GM19455 (cell line): ENCODE measurements at regions not wholly inside any gene's neighbourhood (a gene's known extent, or its start where the extent isn't known, plus 50 kb on each side); places are given as distances from the start of the nearest gene placed in this dataset.

Experiments used
- ATAC-seq: cut with Tn5 transposase; IDR thresholded peaks from one replicate; pipeline ENCODE4 v1.9.1; 2021; ENCODE audit not compliant: unreplicated experiment

DNA sequence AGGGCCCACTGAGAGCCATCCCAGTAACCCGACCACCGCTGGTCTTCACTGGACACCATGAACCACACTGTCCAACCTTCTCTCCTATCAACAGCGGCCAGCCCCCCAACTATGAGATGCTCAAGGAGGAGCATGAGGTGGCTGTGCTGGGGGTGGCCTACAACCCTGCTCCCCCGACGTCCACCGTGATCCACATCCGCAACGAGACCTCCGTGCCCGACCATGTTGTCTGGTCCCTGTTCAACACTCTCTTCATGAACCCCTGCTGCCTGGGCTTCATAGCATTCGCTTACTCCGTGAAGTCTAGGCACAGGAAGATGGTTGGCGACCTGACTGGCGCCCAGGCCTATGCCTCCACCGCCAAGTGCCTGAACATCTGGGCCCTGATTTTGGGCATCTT lies 423.8 kb upstream of the EPHA5 start:
- ATAC-seq, result no peak

DNA sequence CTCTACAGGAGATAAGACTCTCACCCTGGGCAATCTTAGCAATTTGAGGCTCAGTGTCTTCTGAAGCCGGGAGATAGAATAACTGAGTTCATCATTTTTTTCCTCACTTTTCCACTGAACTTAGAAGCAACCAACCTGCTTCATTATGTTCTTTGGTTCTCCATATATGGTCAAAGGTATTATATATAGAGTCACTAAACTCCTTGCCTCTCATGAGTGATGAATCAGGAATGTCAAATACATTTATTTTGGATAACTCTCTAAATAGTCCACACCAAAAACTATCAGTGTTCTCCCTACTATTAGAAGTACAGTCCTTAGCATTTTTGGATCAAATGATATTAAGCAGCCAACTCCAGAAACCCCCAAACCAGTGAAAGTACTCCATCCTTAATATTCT lies 421.5 kb upstream of the EPHA5 start:
- ATAC-seq, result no peak

DNA sequence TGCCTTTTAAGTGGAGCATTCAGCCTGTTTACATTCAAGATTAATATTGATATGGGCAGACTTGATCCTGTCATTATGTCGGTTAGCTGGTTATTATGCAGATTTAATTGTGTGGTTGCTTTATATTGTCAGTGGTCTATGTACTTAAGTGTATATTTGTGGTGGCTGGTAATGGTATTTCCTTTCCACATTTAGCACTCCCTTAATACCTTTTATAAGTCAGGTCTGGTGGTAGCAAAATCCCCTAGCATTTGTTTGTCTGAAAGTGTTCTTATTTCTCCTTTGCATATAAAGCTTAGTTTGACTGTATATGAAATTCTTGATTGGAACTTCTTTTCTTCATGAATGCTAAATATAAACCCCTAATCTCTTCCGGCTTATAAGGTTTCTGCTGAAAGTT lies 403.7 kb upstream of the EPHA5 start:
- no peak for ATAC-seq

DNA sequence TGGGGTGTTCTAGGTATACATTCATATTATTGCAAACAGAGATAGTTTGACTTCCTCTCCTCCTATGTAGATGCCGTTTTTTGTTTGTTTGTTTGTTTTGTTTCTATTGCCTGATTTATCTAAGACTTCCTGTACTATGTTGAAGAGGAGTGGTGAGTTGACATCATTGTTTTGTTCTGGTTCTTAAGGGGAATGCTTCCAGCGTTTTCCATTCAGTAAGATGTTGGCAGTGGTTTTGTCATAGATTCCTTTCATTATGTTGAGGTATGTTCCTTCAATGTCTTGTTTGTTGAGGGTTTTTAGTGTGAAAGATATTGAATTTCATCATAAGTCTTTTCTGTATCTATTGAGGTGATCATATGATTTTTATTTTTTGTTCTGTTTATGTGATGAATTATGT lies 401.6 kb upstream of the EPHA5 start:
- no peak for ATAC-seq

- ATAC-seq, result no peak
These were observed 392.6 kb upstream of the EPHA5 start for GRCh38 chr4:66062921-66063320.

DNA sequence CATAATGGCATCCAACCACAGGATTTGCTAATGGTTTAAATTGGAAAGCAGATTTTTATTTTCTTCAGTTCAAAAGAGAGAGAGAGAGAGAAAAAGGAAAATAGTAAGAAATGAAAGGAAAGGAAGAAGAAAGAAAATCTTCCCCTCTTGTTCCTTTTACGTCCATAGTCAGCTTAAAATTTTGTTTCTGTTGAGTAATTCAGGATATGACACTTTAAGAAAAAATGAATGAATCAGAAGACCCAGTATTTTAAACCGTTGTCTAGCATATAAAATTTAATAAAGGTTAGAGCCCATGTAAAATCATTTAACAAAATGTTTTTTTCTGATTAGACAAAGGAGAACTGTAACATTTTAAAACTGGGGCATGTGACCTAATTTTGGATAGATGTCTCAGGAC lies 391.8 kb upstream of the EPHA5 start:
- no peak for ATAC-seq

- ATAC-seq, result no peak
These were observed 389.3 kb upstream of the EPHA5 start for GRCh38 chr4:66059556-66059955.

DNA sequence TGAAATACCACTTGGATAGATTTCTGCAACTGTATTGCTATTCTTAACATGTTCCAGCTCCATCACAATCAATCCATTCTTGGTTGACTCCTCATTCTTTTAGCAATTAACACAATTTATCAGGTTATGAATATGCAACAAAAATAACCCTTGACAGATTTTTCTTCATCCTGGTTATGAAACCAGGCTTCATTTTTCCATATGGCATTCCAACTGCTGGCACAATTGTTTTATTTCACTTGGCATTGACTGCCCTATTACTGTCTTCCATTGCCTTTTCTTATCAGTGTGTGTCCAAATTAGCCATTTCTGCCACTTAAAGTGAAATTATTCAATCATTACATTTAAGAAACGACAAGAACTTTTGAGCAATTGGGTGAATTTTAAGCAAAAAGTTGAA lies 388.8 kb upstream of the EPHA5 start:
- no peak for ATAC-seq

GRCh38 chr4:66055999-66056398 lies 385.7 kb upstream of the EPHA5 start:
- no peak for ATAC-seq

DNA sequence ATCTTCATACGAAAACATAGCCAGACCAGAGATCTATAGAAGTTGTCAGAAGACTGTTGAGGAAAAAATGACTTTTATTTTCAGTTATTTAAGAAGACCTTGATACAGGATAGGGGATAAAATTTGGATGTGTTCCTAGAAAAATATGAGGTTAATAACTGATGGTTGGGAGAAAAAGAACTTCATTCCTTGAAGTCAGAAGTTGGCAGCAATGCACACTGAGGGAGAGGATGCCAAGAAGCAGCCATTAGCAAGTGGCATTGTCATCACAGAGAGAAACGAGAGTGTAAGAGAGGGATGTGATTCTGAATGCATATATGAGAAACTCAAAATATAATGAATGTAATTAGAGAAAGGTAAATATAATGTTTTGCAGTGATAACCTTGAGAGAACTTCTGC lies 382.1 kb upstream of the EPHA5 start:
- ATAC-seq, result no peak

- ATAC-seq, result no peak
These were observed 378.6 kb upstream of the EPHA5 start for GRCh38 chr4:66048861-66049260.

- ATAC-seq, result no peak
These were observed 375.6 kb upstream of the EPHA5 start for GRCh38 chr4:66045913-66046312.

DNA sequence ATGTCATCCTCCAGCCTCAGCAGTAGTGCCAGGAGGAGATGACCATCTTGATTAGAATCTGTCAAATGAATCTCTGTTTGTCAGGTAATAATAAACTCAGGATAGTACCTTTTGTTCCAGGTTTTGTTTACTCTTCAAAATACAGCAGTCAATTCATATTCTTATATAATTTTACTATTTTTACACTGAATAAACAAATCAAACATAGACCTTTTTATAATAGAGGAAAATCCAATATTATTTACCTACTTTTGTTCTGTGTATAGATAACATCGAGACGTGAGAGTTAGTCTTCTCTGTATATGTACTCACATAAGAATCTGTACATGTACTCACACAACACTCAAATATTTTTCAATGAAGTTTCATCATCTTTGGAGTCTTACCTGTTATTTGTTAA lies 365.4 kb upstream of the EPHA5 start:
- ATAC-seq, result no peak

- ATAC-seq, result no peak
These were observed 364.4 kb upstream of the EPHA5 start for GRCh38 chr4:66034671-66035070.

DNA sequence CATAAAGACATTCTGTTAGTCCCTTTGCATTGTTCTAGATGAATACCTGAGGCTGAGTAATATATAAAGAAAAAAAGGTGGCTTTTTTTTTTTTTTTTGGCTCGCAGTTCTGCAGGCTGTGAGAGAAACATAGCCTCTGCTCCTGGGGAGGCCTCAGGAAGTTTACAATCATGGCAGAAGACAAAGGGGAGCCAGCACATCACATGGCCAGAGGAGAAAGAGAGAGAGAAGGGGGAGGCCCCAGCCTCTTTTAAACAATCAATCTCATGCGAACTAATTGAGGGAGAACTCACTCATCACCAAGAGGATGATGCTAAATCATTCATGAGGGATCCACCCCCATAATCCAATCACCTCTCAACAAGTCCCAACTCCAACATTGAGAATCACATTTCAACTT lies 364.0 kb upstream of the EPHA5 start:
- ATAC-seq, result no peak

DNA sequence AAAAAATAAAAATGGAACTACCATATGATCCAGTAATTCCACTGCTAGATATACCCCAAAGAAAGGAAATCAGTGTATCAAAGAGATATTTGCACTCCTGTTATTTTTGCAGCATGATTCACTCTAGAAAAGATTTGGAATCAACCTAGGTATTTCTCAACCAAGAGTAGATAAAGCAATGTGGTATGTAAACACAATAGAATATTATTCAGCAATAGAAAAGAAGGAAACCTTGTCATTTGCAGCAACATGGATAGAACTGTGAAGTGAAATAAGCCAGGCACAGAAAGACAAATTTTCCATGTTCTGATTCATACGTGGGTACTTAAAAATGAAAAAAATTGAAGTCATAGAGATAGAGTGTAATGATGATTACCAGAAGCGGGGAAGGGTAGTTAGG lies 362.3 kb upstream of the EPHA5 start:
- no peak for ATAC-seq

GRCh38 chr4:66028668-66029067 lies 358.4 kb upstream of the EPHA5 start:
- ATAC-seq, result no peak

- ATAC-seq, result no peak
These were observed 352.8 kb upstream of the EPHA5 start for GRCh38 chr4:66023061-66023460.

GRCh38 chr4:66017671-66018070 lies 347.4 kb upstream of the EPHA5 start:
- no peak for ATAC-seq

- ATAC-seq, result no peak
These were observed 346.0 kb upstream of the EPHA5 start for GRCh38 chr4:66016240-66016639.

DNA sequence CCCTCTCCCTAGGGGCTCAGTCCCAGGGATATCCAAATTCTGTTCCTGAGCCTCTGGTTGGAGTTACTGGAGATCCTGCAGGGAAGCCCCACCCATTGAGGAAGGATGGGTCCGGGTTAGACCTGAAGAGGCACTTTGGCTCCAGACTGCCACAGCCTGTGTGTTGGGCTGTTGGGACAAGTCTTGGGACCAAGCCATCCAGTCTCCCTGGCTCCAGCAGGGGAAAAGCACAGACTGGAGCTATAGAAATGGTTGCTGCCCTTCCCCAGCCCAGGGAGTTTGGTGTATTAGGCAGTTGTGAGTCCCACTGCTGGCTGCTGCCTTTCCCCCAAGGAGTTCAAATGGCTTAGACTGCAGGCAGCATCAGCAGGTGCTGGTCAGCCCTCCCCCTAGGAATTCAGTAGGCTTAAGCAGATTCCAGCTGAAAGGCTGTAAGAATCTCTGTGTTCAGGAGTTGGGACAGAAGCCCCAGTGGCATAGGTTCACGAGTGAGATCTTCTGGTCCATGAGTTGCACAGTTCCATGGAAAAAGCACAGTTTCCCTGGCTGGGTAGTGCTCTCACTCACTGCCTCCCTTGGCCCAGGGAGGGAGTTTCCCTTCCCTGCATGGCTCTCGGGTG lies 344.0 kb upstream of the EPHA5 start:
- ATAC-seq, result no peak

GRCh38 chr4:66000510-66001117 lies 330.3 kb upstream of the EPHA5 start:
- no peak for ATAC-seq

- ATAC-seq, result no peak
These were observed 329.2 kb upstream of the EPHA5 start for GRCh38 chr4:65999518-65999871.
